ENCODE measurements at regions not wholly inside any gene's neighbourhood (a gene's known extent, or its start where the extent isn't known, plus 50 kb on each side); places are given as distances from the start of the nearest gene placed in this dataset.

- TF ChIP-seq CTCF (IDR thresholded peaks at IDR 0.05), result no peak
- TF ChIP-seq FOXJ3 (CRISPR knock-in tag; IDR thresholded peaks at IDR 0.05; ENCODE audit: borderline replicate concordance), result no peak
- TF ChIP-seq PREB (CRISPR knock-in tag; IDR thresholded peaks at IDR 0.05; ENCODE audit: borderline replicate concordance), result no peak
- no peak for TF ChIP-seq NFATC4 (CRISPR knock-in tag; IDR thresholded peaks at IDR 0.05)
These were observed 406.9 kb upstream of the KLF6 start for GRCh38 chr10:4191894-4192293.
